ENCODE measurements at regions not wholly inside any gene's neighbourhood (a gene's known extent, or its start where the extent isn't known, plus 50 kb on each side); places are given as distances from the start of the nearest gene placed in this dataset.

GRCh38 chr7:25846722-25847121 lies 305.3 kb upstream of the NFE2L3 start:
- TF ChIP-seq POLR2A (IDR thresholded peaks at IDR 0.05) (no peak), CTCF (IDR thresholded peaks at IDR 0.05 in 4 of 5, conservative IDR thresholded peaks at IDR 0.05 in 1 of 5) (no peak)

Measured in gastrocnemius medialis (tissue), 4 donors.